GM23338 (cell line): ENCODE measurements at regions not wholly inside any gene's neighbourhood (a gene's known extent, or its start where the extent isn't known, plus 50 kb on each side); places are given as distances from the start of the nearest gene placed in this dataset.

Experiments
- ATAC-seq: fragments of 200-7000 bp; cut with Tn5 transposase; 3 replicates; pipeline ENCODE4 v1.9.1; 2020
- DNase-seq: peaks from one replicate; pipeline ENCODE4 v3.0.0-alpha.2; 2015; ENCODE audit warnings: low spot score
- H2AFZ ChIP-seq: fragments of 200-600 bp; sonication (generic); 2 replicates; pipeline ENCODE4 v1.8.0; 2016; ENCODE audit warnings: antibody characterized with exemption, mild to moderate bottlenecking, moderate library complexity
- H3F3A ChIP-seq: fragments of 200-600 bp; sonication (generic); replicated peaks from 2 replicates; pipeline ENCODE4 v1.8.0; 2017; ENCODE audit warnings: antibody characterized with exemption, mixed run types, low read depth
- H3K27ac ChIP-seq: fragments of 200-600 bp; sonication (generic); 2 replicates; pipeline ENCODE4 v1.6.1; 2016; ENCODE audit warnings: low read depth
- H3K27me3 ChIP-seq: fragments of 200-600 bp; sonication (generic); 2 replicates; pipeline ENCODE4 v1.8.0; 2016; ENCODE audit warnings: mild to moderate bottlenecking, mixed run types, moderate library complexity; ENCODE audit not compliant: insufficient read depth
- H3K36me3 ChIP-seq: fragments of 200-600 bp; sonication (generic); 2 replicates; pipeline ENCODE4 v1.8.0; 2016; ENCODE audit warnings: mild to moderate bottlenecking; ENCODE audit not compliant: insufficient read depth
- H3K4me1 ChIP-seq: fragments of 200-600 bp; sonication (generic); 2 replicates; pipeline ENCODE4 v1.8.0; 2016; ENCODE audit warnings: mild to moderate bottlenecking, moderate library complexity; ENCODE audit not compliant: insufficient read depth
- H3K4me2 ChIP-seq: fragments of 200-600 bp; sonication (generic); 2 replicates; pipeline ENCODE4 v1.7.1; 2017; ENCODE audit warnings: mixed run types
- H3K4me3 ChIP-seq: fragments of 200-600 bp; sonication (generic); 2 replicates; pipeline ENCODE4 v1.6.1; 2016; ENCODE audit warnings: mixed run types
- H3K79me2 ChIP-seq: fragments of 200-600 bp; sonication (generic); replicated peaks from 2 replicates; pipeline ENCODE4 v1.8.0; 2017; ENCODE audit warnings: mild to moderate bottlenecking; ENCODE audit not compliant: insufficient read depth
- H3K9me2 ChIP-seq: fragments of 200-600 bp; sonication (generic); 2 replicates; pipeline ENCODE4 v1.8.0; 2017; ENCODE audit not compliant: insufficient read depth
- H4K20me1 ChIP-seq: fragments of 200-600 bp; sonication (generic); replicated peaks from 2 replicates; pipeline ENCODE4 v1.8.0; 2017; ENCODE audit warnings: mild to moderate bottlenecking; ENCODE audit not compliant: insufficient read depth
- H3K27ac Mint-ChIP-seq: 2 replicates; pipeline ENCODE4 v1.8.0; 2020; ENCODE audit warnings: inconsistent platforms, mild to moderate bottlenecking, moderate library complexity, mixed read lengths
- H3K27me3 Mint-ChIP-seq: 3 replicates; pipeline ENCODE4 v1.8.0; 2022; ENCODE audit warnings: low read depth, mild to moderate bottlenecking, moderate library complexity, mixed read lengths, inconsistent platforms; ENCODE audit not compliant: insufficient read depth, poor library complexity
- H3K36me3 Mint-ChIP-seq: 3 replicates; pipeline ENCODE4 v1.8.0; 2021; ENCODE audit warnings: low read depth, mild to moderate bottlenecking, inconsistent platforms, moderate library complexity, mixed read lengths
- H3K4me1 Mint-ChIP-seq: 3 replicates; pipeline ENCODE4 v1.8.0; 2020; ENCODE audit warnings: mild to moderate bottlenecking, inconsistent platforms, mixed read lengths
- H3K4me3 Mint-ChIP-seq: 3 replicates; pipeline ENCODE4 v1.8.0; 2021; ENCODE audit warnings: moderate library complexity, mild to moderate bottlenecking, inconsistent platforms, mixed read lengths
- H3K9me3 Mint-ChIP-seq: 3 replicates; pipeline ENCODE4 v1.8.0; 2020; ENCODE audit warnings: moderate library complexity, mild to moderate bottlenecking, inconsistent platforms, mixed read lengths
- CREB1 ChIP-seq: fragments of 250-450 bp; sonication (Bioruptor Pico); IDR thresholded peaks from 2 replicates; pipeline ENCODE4 v1.5.0; 2020; ENCODE audit warnings: low read depth, mild to moderate bottlenecking, moderate library complexity
- CTCF ChIP-seq, 2 experiments: fragments of 200-600 bp in 1 of 2; sonication (generic) in 1 of 2; conservative IDR thresholded peaks; 2 replicates each; pipeline versions ENCODE4 v1.5.1 to v1.6.1; 2016 to 2017; ENCODE audit warnings: antibody characterized with exemption in 2 of 2, low read depth in 2 of 2, mild to moderate bottlenecking in 2 of 2, moderate library complexity in 1 of 2
- ETS1 ChIP-seq: IDR thresholded peaks from 2 replicates; pipeline ENCODE4 v1.6.1; 2016; ENCODE audit warnings: antibody characterized with exemption
- EZH2 ChIP-seq: fragments of 200-600 bp; sonication (generic); IDR thresholded peaks from one replicate; pipeline ENCODE4 v1.8.0; 2017; ENCODE audit warnings: antibody characterized with exemption, mild to moderate bottlenecking, low read depth; ENCODE audit not compliant: unreplicated experiment
- EZH2phosphoT487 ChIP-seq: fragments of 200-600 bp; sonication (generic); IDR thresholded peaks from one replicate; pipeline ENCODE4 v1.8.1; 2018; ENCODE audit warnings: antibody characterized with exemption; ENCODE audit not compliant: unreplicated experiment
- JUNB ChIP-seq: IDR thresholded peaks from one replicate; pipeline ENCODE4 v1.6.1; 2016; ENCODE audit warnings: antibody characterized with exemption; ENCODE audit not compliant: unreplicated experiment
- NANOG ChIP-seq: IDR thresholded peaks from 2 replicates; pipeline ENCODE4 v1.6.1; 2016; ENCODE audit warnings: antibody characterized with exemption, borderline replicate concordance
- STAT1 ChIP-seq: IDR thresholded peaks from one replicate; pipeline ENCODE4 v1.6.1; 2016; ENCODE audit warnings: antibody characterized with exemption; ENCODE audit not compliant: unreplicated experiment
- ZNF114 ChIP-seq: fragments of 250-450 bp; sonication (Bioruptor Pico); IDR thresholded peaks from 2 replicates; pipeline ENCODE4 v1.5.0; 2020; ENCODE audit warnings: mild to moderate bottlenecking, moderate library complexity

- Histone ChIP-seq H3K4me2 (no peak overlapping the region), H2AFZ (no peak overlapping the region; the same call in 1 of the 2 replicates), H3F3A (no peaks in the 10 kb centered on the region), H3K27me3 (no peaks in the 10 kb centered on the region), H3K79me2 (no peaks in the 10 kb centered on the region), H3K9me2 (no peaks in the 10 kb centered on the region), H3K4me3 (no peak overlapping the region), H3K36me3 (no peaks in the 10 kb centered on the region), H3K4me1 (no peaks in the 10 kb centered on the region), H4K20me1 (no peaks in the 10 kb centered on the region), H3K27ac (no peak overlapping the region)
- ATAC-seq: no peak
- no peak for TF ChIP-seq CTCF (conservative IDR thresholded peaks at IDR 0.05; ENCODE audit: low read depth in 2 of 2)
- no peak overlapping the region for H3K4me3 Mint-ChIP-seq
- H3K27ac Mint-ChIP-seq: no peak overlapping the region
- no peaks in the 10 kb centered on the region for H3K4me1 Mint-ChIP-seq
- no peaks in the 10 kb centered on the region for H3K9me3 Mint-ChIP-seq
- no peak for DNase-seq
- no peaks in the 10 kb centered on the region for H3K27me3 Mint-ChIP-seq
- H3K36me3 Mint-ChIP-seq: no peaks in the 10 kb centered on the region
These were observed 57.7 kb upstream of the FERMT1 start for GRCh38 chr20:6180531-6180930.

GRCh38 chr20:6178537-6178936, 55.7 kb upstream of the FERMT1 start:
- H3K79me2 ChIP-seq: no peaks in the 10 kb centered on the region

DNA sequence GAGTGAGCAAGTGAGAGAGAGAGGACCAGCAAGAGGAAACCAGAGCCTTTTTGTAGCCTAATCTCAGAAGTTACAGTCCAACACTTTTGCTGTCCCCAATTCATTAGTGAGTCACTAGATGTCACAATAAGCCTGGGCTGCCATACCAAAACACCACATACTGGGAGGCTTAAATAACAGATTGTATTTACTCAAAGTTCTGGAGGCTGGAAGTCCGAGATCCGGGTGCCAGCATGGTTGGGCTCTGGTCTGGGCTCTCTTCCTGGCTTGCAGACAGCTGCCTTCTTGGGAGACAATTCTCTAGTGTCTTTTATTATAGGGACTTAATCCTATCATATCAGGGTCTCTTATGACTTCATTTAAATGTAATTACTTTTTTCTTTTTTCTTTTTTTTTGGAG, 50.7 kb upstream of the FERMT1 start:
- H3F3A ChIP-seq: no peaks in the 10 kb centered on the region
- H3K9me2 ChIP-seq: no peaks in the 10 kb centered on the region
- H3K27me3 Mint-ChIP-seq: peaks cover 4% of the 10 kb centered on the region
- no peaks in the 10 kb centered on the region for H3K79me2 ChIP-seq
- peaks cover 11% of the 10 kb centered on the region for H3K9me3 Mint-ChIP-seq
- H2AFZ ChIP-seq: 0 out of 2 replicates have a peak overlapping the region, but pooled peaks have one; percentile 24
- H3K27ac Mint-ChIP-seq: no peak overlapping the region
- H3K36me3 ChIP-seq: no peaks in the 10 kb centered on the region
- no peak overlapping the region for H3K4me2 ChIP-seq
- no peaks in the 10 kb centered on the region for H3K4me1 Mint-ChIP-seq
- no peaks in the 10 kb centered on the region for H3K4me1 ChIP-seq
- H3K27me3 ChIP-seq: no peaks in the 10 kb centered on the region
- no peak overlapping the region for H3K4me3 ChIP-seq
- no peak for ATAC-seq
- no peak overlapping the region for H3K4me3 Mint-ChIP-seq
- H3K27ac ChIP-seq: no peak overlapping the region
- DNase-seq: no peak
- H3K36me3 Mint-ChIP-seq: peaks cover 5% of the 10 kb centered on the region; the same call in 1 of the 3 replicates
- H4K20me1 ChIP-seq: no peaks in the 10 kb centered on the region
- TF ChIP-seq ETS1 (no peak), CTCF (conservative IDR thresholded peaks at IDR 0.05; ENCODE audit: low read depth in 2 of 2) (no peak), NANOG (no peak), EZH2phosphoT487 (no peak), EZH2 (no peak), STAT1 (no peak), JUNB (no peak), ZNF114 (CRISPR knock-in tag) (no peak)

More at GRCh38 chr20:6178537-6178936, 55.7 kb upstream of the FERMT1 start:
- H3K4me1 ChIP-seq: no peaks in the 10 kb centered on the region
- Mint-ChIP-seq H3K9me3 (no peaks in the 10 kb centered on the region), H3K4me1 (no peaks in the 10 kb centered on the region), H3K4me3 (no peak overlapping the region), H3K27ac (no peak overlapping the region), H3K36me3 (no peaks in the 10 kb centered on the region), H3K27me3 (peaks cover 2% of the 10 kb centered on the region)
- H3K4me3 ChIP-seq: no peak overlapping the region
- no peaks in the 10 kb centered on the region for H3K27me3 ChIP-seq
- H3F3A ChIP-seq: no peaks in the 10 kb centered on the region
- no peak overlapping the region for H3K27ac ChIP-seq
- H3K4me2 ChIP-seq: no peak overlapping the region
- H3K36me3 ChIP-seq: no peaks in the 10 kb centered on the region
- TF ChIP-seq CREB1 (no peak), CTCF (conservative IDR thresholded peaks at IDR 0.05; ENCODE audit: low read depth in 2 of 2) (peak; percentile 67 to 78)
- 0 out of 3 replicates have a peak, but pooled peaks have one; percentile 29 for ATAC-seq
- DNase-seq: peak; percentile 65
- no peak overlapping the region for H2AFZ ChIP-seq
- no peaks in the 10 kb centered on the region for H3K9me2 ChIP-seq
- H4K20me1 ChIP-seq: no peaks in the 10 kb centered on the region
